NCI-H2107 (cell line): ENCODE measurements at regions not wholly inside any gene's neighbourhood (a gene's known extent, or its start where the extent isn't known, plus 50 kb on each side); places are given as distances from the start of the nearest gene placed in this dataset.

Experiments used
- DNase-seq: peaks from one replicate; lab custom pipeline; 2025; lab: John Stamatoyannopoulos, UW

DNA sequence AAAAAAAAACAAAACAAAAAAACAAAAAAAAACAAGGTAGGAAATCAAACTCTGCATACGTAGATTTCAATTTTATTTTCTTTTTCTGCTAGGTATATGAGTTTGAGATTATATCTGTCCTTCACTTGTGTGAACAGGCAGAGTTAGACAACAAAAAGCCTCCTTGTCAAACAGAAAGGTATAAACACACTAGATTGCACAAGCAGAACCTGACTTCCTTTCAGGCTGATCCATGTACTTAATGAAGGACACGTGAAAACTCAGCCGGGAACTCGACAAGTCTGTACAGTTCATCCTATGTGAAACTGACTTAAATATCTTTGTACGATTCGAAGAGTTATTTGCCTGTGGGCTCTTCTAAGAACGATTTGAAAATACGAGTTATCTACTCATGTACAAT is 254.1 kb downstream of the ARL4A start:
- DNase-seq = no peak

DNA sequence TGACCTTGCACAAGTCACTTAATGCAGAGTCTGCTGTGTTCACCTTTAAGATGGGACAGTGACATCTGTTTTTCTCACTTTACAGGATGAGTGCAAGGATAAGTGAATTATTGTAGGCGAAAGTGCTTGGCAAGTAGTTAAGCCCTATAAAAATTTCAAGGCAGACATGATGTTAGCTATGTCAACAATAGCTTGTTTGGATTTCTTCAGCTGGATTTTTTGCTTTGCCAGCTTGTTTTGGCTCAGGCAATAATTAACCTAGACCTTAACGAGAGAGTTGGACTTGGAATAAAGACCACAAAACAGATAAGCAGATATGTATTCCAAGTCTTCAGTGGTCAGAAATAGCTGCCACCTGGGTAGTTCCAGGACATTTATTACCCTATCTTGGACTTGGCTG is 255.2 kb downstream of the ARL4A start:
- DNase-seq = no peak

DNA sequence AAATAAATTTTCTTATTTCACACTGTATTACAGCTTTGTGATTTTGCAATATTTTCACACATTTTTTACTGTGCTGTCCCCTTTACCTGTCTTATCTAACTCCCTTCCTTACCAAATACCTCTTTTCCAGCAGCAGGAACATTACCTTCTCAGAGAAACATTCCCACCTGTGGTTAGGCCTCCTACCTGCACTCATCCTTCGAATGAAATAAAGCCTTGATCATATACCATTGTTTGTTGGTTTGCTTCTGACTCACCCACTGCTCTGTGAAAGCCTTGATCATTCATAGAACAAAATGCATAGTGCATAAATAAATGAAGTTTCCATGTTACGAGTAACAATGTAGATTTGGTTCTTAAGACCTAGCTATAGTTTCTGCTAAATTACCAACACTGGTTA is 256.3 kb downstream of the ARL4A start:
- no peak for DNase-seq

DNA sequence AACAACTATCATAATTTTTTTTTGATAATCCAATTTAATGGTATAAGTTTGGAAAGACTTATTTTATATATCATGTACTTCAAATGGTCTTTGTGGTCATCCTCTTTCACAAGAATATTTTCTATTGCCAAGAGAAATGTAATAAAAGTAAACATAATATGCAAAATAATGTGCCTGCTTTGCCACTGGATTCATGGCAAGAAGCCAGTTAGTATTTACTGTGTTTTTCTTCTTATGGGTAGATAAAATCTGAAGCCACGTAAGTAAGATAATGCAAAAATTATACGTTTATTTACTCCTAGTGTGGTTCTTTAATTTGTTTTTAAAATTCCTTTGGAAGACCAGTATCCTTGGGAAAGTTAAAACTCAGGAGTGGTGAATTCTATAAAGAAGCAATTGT is 258.5 kb downstream of the ARL4A start:
- DNase-seq = no peak

DNA sequence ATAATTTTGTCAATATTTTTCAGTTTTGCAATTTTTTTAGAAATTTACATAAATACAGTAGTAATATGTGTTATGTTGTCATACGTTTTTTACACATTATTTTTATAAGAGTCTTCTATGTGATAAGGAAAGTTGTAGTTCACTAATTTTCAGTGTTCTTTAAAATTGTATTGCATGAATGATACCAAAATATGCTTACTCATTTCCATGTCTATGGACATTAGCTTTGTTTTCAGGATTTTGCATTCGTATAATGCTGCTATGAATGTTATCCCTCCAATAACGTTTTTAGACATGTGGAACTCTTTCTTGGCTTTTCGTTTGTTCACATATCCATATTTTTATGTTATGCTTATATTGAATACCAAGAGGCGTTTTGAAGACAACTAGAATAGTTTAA is 260.0 kb downstream of the ARL4A start:
- DNase-seq = no peak

DNA sequence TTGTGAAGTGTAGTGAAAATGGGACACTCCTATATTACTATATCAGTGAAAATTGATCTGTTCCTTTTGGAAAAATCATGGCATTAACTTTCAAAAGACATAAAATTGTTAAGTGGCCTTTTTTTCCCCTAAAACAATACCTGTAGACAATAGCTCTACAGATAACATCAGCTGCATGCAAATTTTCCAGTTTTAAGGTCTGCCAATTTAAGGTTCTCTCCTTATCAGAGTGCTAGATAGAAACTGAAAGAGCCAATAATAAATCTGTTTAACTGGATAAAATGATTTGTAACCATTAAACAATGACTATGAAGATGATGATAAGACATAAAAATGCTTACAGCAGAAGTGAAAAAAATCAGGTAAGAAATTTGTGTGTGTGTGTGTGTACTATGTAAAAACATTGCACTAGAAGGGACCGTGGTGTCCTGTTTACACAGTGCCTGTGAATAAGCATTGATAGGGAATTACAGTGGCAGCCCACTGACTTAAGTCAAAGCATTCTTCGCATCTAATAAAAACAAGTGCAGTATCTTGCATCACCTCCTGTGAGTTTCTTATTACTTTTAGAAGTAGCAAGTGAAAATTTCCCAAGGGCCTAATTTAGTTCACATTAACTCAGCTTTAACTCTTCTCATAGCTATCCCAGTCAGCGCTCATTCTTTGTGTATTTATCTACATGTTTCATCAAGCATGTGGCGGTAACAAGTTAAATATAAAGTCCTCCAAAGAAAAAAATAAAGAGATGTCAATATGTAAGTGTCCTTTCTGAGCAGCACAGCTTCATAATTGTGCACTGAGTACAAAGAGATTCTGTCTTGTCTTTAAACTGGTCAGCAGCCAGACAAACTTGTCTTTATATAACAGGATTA is 261.9 kb downstream of the ARL4A start:
- peak; percentile 17 for DNase-seq

DNA sequence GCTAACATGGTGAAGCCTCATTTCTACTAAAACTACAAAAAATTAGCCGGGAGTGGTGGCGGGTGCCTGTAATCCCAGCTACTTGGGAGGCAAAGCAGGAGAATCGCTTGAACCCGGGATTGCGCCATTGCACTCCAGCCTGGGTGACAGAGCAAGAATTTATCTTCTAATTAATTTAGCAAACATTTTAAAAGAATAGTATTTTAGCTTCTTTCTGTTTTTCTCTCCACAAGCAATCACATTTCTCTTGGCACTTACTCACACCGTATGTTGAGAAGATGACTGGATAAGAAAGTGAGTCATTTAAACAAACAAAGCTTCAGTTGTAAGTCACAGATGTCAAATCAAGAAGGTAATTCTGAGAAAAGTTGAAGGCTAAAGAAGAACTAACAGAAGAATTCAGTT is 264.0 kb downstream of the ARL4A start:
- no peak for DNase-seq

DNA sequence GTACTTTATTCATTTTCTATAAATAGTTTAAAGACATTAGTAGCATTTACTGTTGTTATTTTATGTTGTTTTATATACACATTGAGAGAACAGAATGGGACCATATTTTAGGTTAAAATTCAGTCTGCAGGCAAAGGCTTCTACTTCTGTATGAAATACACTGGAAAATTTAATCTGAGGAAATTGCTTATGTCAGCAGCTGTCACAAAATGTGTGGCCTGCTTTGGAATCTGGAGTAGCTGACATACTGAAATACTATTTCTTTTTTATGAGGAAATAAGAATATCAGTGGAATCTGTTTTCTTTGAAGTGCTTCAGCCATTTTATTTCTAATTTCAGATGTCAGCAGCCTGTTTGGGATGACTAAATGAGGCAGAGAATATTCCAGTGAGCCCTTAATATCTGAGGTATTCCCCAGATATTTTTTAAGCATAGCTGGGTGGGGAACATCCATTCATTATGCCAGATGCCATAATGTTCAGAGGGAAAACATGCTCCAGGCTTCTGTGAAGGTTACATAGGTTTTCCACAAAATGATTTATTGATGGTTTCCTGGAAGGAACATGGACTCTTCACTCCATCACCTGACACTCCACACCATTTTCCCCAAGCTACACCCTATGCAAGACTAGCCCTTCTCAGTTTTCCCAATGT is 267.1 kb downstream of the ARL4A start:
- no peak for DNase-seq

DNA sequence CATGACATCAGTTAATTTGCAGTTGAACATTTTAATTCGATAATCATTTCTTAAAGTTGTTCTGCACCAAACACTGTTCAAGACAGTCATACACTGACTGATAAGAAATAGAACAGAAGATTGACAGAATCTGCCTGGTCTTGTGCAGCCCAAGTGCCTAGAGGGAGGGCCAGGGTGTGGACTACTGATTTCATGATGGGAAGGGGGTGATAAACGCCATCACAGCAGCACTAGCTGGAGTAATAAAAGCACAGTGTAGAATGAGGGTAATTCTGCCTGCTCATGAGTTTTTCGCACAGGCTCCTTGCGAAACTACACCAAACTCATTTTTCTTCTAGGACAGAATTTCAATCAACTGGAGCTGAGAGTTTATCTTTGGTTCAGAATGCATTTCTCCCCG is 270.1 kb downstream of the ARL4A start:
- no peak for DNase-seq

DNA sequence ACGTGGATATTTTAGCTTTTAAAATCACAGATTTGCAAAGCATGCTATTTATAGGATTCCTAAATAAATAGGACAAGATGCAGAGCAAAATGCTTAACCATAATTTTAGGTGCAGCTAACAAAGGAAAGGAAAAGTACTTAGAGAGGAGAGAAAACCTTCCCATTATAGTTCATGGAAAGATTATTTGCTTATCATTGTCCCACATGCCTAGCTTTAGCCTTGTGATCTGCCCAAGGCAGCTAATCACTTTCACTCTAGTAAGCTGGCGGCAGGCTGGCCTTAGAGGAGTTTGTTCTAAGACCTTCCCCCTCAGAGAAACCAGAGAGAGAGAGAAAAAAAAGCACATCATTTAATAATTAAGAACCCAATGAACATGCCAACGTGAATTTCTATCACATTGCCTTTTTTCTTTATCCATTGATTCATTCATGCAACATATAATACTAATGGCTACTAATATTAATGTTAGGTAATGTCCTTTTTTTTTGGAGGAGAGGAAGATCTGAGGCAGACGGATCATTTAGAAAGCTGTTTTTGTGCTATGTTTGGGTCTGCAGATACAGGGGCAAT is 274.6 kb downstream of the ARL4A start:
- no peak for DNase-seq

DNA sequence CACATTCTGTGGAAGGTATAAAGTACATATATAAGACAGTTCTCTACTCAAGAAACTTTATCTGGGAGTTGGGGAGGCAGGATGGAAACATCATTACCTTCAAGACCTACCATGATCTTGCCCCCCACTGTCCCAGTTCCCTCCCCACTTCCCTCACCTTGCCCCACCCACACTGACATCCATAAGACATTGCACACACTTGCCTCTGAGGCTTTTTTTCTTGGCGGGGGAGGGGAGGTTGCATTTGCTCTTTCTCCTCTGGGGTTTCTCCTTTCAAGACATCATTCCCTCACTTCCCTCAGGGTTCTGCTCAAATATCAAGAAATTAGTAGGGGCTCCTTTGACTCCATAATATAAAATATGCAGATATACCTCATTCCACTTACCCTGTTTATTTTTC is 276.0 kb downstream of the ARL4A start:
- no peak for DNase-seq

DNA sequence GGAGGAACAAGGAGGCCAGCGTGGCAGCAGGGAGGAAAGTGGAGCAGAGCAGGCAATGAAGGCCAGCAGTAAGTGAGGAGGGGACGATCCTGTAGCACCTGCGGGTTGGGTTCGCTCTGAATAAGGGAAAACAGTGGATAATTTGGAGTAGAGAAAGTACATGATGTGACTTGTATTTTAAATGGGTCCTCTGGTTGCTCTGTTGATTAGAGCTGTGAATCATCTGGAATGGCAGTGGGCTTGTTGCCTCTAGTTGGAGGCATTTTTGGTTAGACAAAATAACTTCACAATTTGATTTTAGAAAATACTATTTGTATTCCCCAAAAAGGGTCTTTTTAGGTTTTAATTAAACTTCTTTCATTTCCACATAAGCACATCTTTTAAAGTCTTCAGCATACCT is 277.4 kb downstream of the ARL4A start:
- DNase-seq = no peak

DNA sequence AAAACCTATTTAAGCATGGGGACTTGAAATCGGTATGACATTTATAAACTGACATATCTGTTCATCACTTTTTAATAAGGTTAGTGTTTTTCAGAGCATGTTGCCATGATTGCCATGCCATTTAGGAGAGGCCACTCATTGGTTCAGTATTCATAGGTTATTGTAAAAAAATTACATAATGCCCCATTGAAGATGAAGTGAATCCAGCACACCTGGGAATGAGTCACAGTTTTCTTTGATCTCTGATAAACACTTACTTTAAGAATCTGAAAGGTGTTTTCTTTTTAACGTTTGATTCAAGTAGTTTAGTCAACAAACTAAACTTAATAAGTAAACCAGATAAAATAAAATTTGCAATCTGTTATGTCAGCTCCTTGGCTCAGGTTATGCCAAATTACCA is 278.3 kb downstream of the ARL4A start:
- DNase-seq = no peak

DNA sequence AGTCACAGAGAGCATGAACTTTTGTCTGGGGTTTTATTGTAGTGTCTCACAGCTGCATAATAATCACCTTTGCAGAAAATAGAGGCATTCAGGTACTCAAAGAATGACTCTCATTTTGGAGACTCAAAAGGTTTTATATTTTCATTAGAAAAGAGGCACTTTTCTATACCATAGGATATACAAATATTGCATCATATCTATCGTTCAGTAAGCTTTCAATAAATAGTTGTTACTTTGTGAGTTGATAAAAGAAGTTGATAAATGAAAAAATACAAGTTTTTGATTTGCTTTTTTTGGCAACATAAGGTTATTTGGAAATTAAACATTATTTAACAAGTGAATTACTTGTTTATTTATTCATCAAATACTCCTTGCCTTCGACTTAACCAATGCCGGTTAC is 279.9 kb downstream of the ARL4A start:
- no peak for DNase-seq

DNA sequence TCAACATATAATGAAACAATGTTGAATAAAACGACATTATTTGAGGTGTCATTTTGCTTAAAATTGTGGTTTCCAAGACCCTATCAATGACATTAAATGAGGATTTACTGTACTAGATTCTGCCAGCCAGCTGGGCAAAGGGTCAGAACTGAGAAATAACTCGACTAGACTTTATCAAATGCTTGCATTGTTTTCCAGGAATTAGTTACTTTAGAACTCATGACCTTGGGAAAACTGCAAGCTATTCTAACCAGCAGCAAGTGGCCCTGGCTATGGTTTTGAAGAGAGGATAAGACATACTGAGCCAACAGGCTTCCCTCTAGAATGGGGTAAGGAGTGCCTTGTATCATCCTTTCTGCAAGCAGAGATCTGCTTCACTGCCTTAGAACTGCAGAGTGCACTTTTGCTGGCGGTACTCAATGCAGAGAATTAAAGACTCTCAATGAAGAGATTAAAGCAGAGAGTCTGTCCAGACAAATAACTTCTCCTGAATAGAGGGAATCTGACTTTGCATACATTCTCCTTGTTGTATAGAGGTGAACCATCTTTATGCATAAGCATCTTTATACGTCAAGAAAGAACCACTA is 281.5 kb downstream of the ARL4A start:
- DNase-seq = no peak

DNA sequence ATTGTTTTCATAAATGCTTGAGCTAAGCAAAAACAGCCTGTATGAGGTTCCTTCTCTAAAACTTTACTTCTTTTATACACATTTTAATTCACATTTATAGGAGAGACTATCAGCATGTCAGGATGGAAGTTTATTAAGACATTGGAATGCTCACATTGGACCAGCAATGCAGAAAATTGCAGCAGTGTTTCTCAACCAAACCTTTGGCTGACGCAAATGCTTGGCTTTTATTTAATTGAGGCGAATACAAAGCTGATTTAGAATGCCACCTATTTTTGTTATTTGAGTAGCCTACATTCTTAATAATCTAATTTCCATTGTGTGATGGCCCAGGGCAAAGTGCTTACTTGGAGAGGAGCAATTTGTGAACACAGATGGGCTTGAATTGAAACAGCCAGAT is 283.2 kb downstream of the ARL4A start:
- no peak for DNase-seq

DNA sequence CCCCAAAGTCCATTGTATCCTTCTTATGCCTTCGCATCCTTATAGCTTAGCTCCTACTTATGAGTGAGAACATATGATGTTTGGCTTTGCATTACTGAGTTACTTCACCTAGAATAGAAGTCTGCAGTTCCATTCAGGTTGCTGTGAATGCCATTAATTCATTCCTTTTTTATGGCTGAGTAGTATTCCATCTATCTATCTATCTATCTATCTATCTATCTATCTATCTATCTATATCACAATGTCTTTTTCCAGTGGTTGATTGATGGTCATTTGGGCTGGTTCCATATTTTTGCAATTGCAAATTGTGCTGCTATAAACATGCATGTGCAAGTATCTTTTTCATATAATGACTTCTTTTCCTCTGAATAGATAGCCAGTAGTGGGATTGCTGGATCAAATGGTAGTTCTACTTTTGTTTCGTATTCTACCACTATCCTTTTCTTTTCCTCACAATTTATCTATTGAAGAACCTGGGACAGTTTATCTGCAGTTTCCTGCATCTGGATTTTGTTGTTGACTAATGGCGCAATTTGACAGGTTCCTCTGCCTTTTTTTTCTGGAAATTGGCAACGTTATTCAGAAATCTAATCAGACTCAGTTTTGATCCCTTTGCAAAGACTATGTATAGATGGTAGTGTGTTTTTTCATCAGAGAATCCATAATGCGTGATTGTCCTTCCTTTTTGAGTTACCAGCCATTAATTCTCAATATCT is 287.2 kb downstream of the ARL4A start:
- no peak for DNase-seq

DNA sequence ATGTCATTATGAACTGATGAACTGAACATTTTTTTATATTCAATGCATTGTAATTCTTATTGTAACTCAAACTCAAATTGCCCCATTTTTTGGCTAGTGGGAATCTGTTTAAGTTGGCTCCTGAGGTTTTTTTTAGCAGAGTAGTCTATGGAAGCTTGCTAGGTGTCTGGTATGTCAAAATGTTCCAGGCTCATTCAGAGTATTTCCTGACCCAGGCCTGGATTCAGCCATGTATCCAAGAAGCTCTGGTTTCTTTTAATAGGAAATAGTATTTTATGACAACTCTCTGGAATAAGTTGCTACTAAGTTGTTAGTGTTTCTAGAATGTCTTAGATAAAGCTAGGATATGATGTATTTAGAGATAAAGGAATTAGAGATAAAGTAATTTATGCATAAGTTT is 288.0 kb downstream of the ARL4A start:
- no peak for DNase-seq

DNA sequence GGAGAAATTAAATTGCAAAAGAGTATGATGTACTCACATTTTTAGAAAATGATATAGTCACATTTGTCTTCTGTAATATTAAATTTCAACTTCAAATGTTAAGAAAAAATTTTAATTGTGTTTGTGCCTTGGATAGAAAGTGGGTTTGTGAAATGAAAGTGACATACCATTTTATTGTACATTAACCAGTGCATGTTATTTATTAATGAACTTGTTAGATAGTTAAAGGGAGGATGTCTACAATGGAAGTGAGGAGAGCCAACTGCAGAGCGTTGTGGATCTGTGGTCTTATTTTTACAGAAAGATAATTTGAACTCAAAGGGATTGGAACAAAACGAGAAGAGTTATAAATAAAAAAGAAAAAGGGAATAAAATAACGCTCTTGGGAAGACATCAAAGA is 291.7 kb downstream of the ARL4A start:
- no peak for DNase-seq

DNA sequence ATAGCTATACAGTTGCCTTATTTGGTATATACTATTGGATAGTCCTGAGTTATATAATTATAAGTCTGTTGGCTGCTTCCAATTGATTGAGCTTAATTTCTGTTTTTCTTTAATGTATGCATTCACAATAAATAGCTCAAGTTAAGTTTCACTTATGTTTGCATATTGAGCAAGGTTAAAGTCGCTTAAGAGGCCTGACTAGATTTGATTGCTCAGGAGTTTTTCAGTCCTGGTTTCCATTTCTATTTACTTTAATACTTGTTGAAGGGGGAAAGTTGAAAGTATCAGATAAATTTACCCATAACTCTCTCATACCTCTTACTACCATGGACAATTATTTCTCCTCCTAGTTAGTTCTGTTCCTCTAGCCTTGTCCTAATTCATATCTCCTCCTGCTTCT is 294.7 kb downstream of the ARL4A start:
- no peak for DNase-seq

DNA sequence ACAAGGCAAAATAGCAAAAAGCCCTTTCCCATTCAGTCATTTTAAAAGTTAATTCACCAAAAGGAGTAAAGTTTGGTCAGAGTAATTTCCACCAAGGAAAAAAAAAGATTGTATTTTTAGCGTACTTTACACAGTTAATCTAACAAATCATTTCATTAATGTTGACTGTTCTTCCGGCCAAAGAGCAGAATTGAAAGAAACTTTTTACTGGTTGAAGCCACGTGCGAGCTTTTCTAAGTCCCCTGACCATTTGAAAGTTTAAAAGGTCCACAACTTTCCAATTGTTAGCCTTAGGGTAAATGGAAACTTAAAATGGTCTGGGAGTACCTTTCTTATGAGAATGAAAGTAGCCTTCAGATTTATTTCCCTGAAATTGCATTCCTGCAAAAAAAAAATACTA is 296.7 kb downstream of the ARL4A start:
- no peak for DNase-seq

DNA sequence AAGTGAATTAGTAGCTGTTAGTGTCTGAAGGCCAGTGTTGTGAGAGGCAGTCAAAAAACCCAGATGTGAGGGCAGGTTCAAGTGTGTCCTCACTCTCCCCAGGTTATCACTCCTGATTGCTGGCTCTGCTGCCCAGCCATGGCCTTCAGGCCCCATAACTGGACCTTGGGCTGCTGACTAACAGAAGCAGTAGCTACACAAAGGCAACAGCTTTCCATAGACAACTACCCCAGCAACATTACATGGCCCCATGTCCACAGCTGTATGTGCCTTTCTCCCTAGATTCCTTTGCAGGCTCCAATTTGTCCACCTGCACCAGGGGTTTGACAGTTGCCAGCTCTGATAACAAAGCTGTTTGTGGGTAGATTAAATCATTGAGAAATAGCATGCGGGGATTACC is 297.8 kb downstream of the ARL4A start:
- DNase-seq = no peak
